ENCODE measurements at regions not wholly inside any gene's neighbourhood (a gene's known extent, or its start where the extent isn't known, plus 50 kb on each side); places are given as distances from the start of the nearest gene placed in this dataset.
"Not testable (repeated sequence)": the region's sequence is repeated elsewhere in the genome, so short reads cannot be mapped to it uniquely, and the experiment has no call there.

DNA sequence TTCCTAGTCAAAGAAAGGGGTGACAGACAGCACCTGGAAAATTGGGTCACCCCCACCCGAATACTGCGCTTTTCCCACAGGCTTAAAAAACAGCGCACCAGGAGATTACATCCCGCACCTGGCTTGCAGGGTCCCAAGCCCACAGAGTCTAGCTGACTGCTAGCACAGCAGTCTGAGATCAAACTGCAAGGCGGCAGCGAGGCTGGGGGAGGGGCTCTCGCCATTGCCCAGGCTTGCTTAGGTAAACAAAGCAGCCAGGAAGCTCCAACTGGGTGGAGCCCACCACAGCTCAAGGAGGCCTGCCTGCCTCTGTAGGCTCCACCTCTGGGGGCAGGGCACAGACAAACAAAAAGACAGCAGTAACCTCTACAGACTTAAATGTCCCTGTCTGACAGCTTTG, 792.6 kb downstream of the NTRK3 start:
- DNase-seq, result not testable (repeated sequence)

DNA sequence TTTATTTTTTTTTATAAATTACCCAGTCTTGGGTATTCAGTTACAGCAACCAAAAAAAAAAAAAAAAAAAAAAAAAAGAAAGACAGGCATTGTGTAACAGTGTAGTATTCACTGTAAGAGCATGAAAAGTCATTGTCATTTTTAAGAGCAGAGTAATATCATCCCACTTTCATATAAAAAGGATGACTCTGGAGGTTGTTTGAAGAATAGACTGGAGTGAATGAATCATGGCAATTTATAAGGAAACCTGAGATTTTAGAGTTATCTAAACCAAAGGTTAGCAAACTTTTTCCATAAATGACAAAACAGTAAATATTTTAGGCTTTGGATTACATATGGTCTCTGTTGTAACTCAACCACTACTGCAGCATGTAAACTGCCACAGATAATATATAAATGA, 794.9 kb downstream of the NTRK3 start:
- DNase-seq, result no peak

GRCh38 chr15:87454860-87455259, 801.7 kb downstream of the NTRK3 start:
- DNase-seq, result no peak

- no peak for DNase-seq
Observed at GRCh38 chr15:87450314-87450713, 806.2 kb downstream of the NTRK3 start.

- DNase-seq, result no peak
Observed at GRCh38 chr15:87439090-87439489, 817.4 kb downstream of the NTRK3 start.

- no peak for DNase-seq
Observed at GRCh38 chr15:87433871-87434270, 822.7 kb downstream of the NTRK3 start.

DNA sequence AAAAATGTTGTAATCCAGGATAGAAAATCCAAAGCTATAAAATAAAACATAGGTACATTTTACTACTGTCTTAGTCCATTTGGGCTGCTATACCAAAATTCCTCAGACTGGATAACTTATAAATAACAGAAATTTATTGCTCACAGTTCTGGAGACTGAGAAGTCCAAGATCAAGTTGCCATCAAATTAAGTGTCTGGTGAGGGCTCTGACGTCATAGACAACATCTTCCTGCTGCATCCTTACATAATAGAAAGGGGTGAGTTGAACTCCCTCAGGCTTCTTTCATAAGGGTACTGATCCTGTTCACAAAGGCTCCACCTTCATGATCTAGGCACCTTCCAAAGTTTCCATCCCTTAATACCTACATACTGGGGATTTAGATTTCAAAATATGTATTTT, 826.8 kb downstream of the NTRK3 start:
- DNase-seq, result no peak

DNA sequence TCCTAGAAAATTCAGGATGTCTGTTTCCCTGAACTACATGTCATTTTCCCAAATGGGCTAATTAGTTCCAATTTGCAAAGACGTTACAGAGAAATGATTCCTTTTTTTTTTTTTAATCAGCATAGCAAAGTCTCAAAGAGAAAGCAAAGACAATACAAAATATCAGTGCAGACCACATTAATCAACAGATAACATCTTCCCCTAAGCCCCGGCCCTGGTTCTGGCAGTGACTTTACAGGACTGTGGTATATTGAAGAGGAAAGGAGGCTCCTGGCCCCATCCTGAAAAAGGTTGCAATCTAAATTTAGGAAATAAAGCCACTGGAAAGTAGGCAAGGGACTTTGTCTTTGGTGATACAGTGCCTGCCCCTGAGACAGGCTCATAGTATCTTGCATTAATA, 836.5 kb downstream of the NTRK3 start:
- DNase-seq, result no peak

GRCh38 chr15:87419344-87419743, 837.2 kb downstream of the NTRK3 start:
- no peak for DNase-seq

- DNase-seq, result no peak
Observed at GRCh38 chr15:87416591-87417257, 839.8 kb downstream of the NTRK3 start.

GRCh38 chr15:87408902-87409301, 847.6 kb downstream of the NTRK3 start:
- no peak for DNase-seq

- no peak for DNase-seq
Observed at GRCh38 chr15:87403973-87404372, 852.6 kb downstream of the NTRK3 start.

DNA sequence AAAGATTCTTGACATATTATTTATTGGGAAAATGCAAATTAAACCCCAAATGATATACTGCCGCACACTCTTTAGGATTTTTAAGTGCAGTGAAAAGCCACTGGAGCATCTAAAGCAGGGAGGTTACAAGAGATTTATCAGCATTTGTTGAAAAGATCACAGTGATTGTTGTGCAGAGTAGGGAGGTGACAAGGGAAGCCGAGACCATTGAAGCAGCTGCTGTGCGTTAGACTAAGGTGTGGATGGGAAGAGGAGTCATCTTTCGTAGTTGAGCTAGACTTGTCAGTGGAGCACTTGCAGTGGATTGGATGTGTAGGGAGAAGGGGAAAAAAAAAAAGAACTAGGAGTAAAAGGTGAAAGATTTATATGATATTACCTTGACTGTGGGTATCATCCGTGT, 854.6 kb downstream of the NTRK3 start:
- DNase-seq, result no peak

- DNase-seq, result no peak
Observed at GRCh38 chr15:87394676-87395075, 861.9 kb downstream of the NTRK3 start.

DNA sequence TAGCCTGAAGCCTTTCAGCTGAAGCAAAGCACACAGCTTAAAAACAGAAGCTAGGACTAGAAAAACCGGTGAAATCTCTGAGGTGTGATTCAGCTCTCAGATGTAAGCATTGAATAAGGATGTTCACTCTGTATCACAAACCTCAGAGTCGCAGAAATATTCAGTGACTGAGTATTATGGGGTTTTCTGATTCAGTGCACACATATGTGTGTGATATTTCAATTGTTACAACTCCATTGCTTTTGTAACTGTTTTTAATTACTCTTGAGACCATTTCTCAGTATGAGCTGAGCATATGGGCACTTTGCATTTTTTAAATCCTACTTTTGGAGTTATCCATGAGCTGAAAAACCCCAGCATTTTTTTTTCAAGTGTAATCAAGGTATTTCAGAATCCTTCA, 868.8 kb downstream of the NTRK3 start:
- DNase-seq, result no peak

GRCh38 chr15:87374339-87374738, 882.2 kb downstream of the NTRK3 start:
- DNase-seq, result no peak

GRCh38 chr15:87369269-87369668, 887.3 kb downstream of the NTRK3 start:
- no peak for DNase-seq

DNA sequence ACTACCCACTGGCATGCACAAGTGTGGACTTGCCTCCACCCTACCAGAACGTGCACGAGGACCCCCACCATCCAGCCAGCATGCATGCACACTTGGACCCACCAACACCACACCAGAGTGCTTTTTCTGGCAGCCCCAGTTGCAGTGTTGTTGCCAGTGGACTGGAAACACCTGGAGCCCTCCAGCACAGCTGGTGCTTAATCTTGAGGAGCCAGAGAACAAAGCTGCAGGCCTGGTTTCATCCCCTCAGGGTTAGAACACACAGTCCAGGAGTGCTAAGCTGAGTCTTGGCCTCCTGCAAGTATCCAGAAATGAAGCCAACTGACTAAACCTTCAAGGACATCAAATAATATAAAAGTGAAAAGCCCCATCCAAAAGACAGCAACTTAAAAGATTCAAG, 888.0 kb downstream of the NTRK3 start:
- no peak for DNase-seq

GRCh38 chr15:87365186-87365585, 891.4 kb downstream of the NTRK3 start:
- DNase-seq, result no peak

DNA sequence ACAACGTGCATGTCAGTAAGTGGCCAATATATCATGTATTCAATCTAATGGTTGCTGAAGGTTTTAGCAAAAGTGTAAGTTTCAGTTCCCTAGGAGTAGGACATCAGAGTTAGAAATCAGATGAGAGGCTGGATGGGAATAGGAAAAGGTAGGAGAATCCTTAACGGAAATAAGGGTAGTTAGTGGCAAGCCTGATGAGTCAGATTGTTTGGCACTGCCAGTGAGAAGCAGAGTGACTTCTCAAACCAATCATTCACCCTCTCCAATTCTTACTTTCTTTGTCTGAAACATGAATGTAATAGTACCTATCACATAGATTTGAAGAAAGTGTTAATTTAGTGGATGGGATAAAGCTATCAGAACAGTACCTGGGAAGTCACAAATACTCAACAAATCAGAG, 894.0 kb downstream of the NTRK3 start:
- DNase-seq, result no peak

DNA sequence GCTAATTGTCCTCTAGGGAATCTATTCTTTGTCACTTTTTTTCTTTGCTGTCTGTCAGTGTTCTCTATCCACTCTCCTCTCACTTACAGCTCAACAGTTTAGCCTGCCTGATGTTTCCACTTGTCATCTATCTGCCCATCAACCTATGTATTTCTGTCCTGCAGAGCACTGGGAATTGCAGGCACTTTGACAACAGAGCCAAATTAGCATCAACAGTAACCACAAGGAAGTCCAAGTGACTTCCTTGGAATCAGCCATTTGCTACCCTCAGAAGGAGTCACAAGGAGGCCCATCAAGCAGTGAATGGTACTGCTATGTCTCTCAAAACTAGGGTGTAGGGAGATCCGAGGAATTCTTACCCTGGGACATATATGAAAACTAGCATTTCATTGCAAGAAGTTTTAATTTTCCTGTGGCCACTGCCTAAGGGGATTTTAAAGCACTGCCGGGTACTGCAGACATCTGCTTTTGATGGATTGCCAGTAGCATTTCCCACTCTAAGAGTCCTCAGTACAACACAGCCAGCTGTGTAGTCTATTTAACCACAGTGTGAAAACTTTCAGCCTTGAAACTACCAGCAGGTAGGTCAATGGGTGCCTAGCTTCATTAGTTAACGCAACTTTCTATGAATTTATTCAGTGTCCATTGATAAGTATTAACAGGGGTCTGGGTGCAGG, 898.8 kb downstream of the NTRK3 start:
- no peak for DNase-seq

GRCh38 chr15:87355946-87356345, 900.6 kb downstream of the NTRK3 start:
- no peak for DNase-seq

- no peak for DNase-seq
Observed at GRCh38 chr15:87354661-87355410, 901.7 kb downstream of the NTRK3 start.

- DNase-seq, result no peak
Observed at GRCh38 chr15:87349181-87349580, 907.4 kb downstream of the NTRK3 start.
